ENCODE measurements at regions not wholly inside any gene's neighbourhood (a gene's known extent, or its start where the extent isn't known, plus 50 kb on each side); places are given as distances from the start of the nearest gene placed in this dataset.

- H3K27me3 ChIP-seq (ENCODE audit: insufficient read depth): no peaks in the 10 kb centered on the region
- H3K79me2 ChIP-seq (ENCODE audit: insufficient read depth): no peaks in the 10 kb centered on the region
- no peaks in the 10 kb centered on the region for H3K9me3 ChIP-seq
- ChIA-PET CTCF (interaction anchor here (1.0 kb wide), 1 partner anchor 148 kb away, joined by 3 read pairs; no protein-coding TSS in a partner anchor), POLR2A (no interaction called here)
- no peak overlapping the region for H3K4me3 ChIP-seq (ENCODE audit: low read depth in 2 of 2, low read length in 1 of 2)
- no peak overlapping the region for H3K9ac ChIP-seq
- no peaks in the 10 kb centered on the region for H4K20me1 ChIP-seq (ENCODE audit: insufficient read depth)
- TF ChIP-seq JUND (IDR thresholded peaks at IDR 0.05) (no peak), SIN3A (IDR thresholded peaks at IDR 0.05; ENCODE audit: borderline replicate concordance, low read depth, low read length) (no peak), FOSL2 (IDR thresholded peaks at IDR 0.05; ENCODE audit: borderline replicate concordance, low read depth) (no peak), EP300 (IDR thresholded peaks at IDR 0.05; ENCODE audit: borderline replicate concordance in 1 of 2, low read depth in 1 of 2, low read length in 1 of 2) (no peak), FOXJ3 (CRISPR knock-in tag; IDR thresholded peaks at IDR 0.05) (no peak), CHD2 (IDR thresholded peaks at IDR 0.05; ENCODE audit: low read length, partially characterized antibody) (no peak), YY1 (IDR thresholded peaks at IDR 0.05; ENCODE audit: low read depth) (no peak)
- TF ChIP-seq, protein P1, sequence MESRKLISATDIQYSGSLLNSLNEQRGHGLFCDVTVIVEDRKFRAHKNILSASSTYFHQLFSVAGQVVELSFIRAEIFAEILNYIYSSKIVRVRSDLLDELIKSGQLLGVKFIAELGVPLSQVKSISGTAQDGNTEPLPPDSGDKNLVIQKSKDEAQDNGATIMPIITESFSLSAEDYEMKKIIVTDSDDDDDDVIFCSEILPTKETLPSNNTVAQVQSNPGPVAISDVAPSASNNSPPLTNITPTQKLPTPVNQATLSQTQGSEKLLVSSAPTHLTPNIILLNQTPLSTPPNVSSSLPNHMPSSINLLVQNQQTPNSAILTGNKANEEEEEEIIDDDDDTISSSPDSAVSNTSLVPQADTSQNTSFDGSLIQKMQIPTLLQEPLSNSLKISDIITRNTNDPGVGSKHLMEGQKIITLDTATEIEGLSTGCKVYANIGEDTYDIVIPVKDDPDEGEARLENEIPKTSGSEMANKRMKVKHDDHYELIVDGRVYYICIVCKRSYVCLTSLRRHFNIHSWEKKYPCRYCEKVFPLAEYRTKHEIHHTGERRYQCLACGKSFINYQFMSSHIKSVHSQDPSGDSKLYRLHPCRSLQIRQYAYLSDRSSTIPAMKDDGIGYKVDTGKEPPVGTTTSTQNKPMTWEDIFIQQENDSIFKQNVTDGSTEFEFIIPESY (IDR thresholded peaks at IDR 0.05; ENCODE audit: borderline replicate concordance, low read depth): no peak
- H3K27ac ChIP-seq (ENCODE audit: low read depth in 2 of 2, low read length in 1 of 2): no peak overlapping the region
- H3K4me2 ChIP-seq: no peak overlapping the region
- 95% methylated on average over 13 of the region's 26 CpGs for WGBS (ENCODE audit: low lambda C conversion rate)
- H2AFZ ChIP-seq (ENCODE audit: low read depth): no peak overlapping the region
- H3K4me1 ChIP-seq (ENCODE audit: control insufficient read depth in 1 of 2, insufficient read depth in 2 of 2, low read depth in 1 of 2, low read length in 1 of 2): peaks cover 0 to 5% of the 10 kb centered on the region in 2 experiments; a peak in 1 of 4 replicates
- H3K9me2 ChIP-seq: no peaks in the 10 kb centered on the region
- H3K36me3 ChIP-seq (replicated peaks in 1 of 2; ENCODE audit: control insufficient read depth in 1 of 2, insufficient read depth in 2 of 2, low read length in 1 of 2): no peaks in the 10 kb centered on the region
- H3F3A ChIP-seq (replicated peaks; ENCODE audit: insufficient read depth): no peaks in the 10 kb centered on the region
- no peak for DNase-seq
Observed at GRCh38 chr21:41668686-41669532, 97.9 kb downstream of the RIPK4 start.

GRCh38 chr21:41668051-41668541 is 98.8 kb downstream of the RIPK4 start:
- Histone ChIP-seq H3K79me2 (ENCODE audit: insufficient read depth) (no peaks in the 10 kb centered on the region), H3K27ac (ENCODE audit: low read depth in 2 of 2, low read length in 1 of 2) (no peak overlapping the region), H3K36me3 (replicated peaks in 1 of 2; ENCODE audit: control insufficient read depth in 1 of 2, insufficient read depth in 2 of 2, low read length in 1 of 2) (no peaks in the 10 kb centered on the region), H3K27me3 (ENCODE audit: insufficient read depth) (no peaks in the 10 kb centered on the region), H3F3A (replicated peaks; ENCODE audit: insufficient read depth) (no peaks in the 10 kb centered on the region), H3K4me3 (ENCODE audit: low read depth in 2 of 2, low read length in 1 of 2) (no peak overlapping the region), H3K4me1 (ENCODE audit: control insufficient read depth in 1 of 2, insufficient read depth in 2 of 2, low read depth in 1 of 2, low read length in 1 of 2) (peaks cover 0 to 5% of the 10 kb centered on the region in 2 experiments; a peak in 1 of 4 replicates), H3K9me3 (no peaks in the 10 kb centered on the region), H2AFZ (ENCODE audit: low read depth) (no peak overlapping the region), H3K4me2 (no peak overlapping the region), H3K9me2 (no peaks in the 10 kb centered on the region), H4K20me1 (ENCODE audit: insufficient read depth) (no peaks in the 10 kb centered on the region), H3K9ac (no peak overlapping the region)
- no peak for DNase-seq
- CTCF ChIA-PET: no interaction called here
- WGBS (ENCODE audit: low lambda C conversion rate): 96% methylated on average over 4 of the region's 11 CpGs
- POLR2A ChIA-PET: no interaction called here
- no peak for TF ChIP-seq EZH2phosphoT487 (IDR thresholded peaks at IDR 0.05; ENCODE audit: borderline replicate concordance, low read depth)
- no peak for TF ChIP-seq NRF1 (IDR thresholded peaks at IDR 0.05; ENCODE audit: low read depth, low read length)
- no peak for TF ChIP-seq SIN3A (IDR thresholded peaks at IDR 0.05; ENCODE audit: borderline replicate concordance, low read depth, low read length)
- no peak for TF ChIP-seq GATA2 (CRISPR knock-in tag; IDR thresholded peaks at IDR 0.05)
- TF ChIP-seq, protein P1 (IDR thresholded peaks at IDR 0.05; ENCODE audit: borderline replicate concordance, low read depth): no peak
- no peak for TF ChIP-seq MEF2A (IDR thresholded peaks at IDR 0.05; ENCODE audit: borderline replicate concordance, low read depth)
- no peak for TF ChIP-seq MAX (IDR thresholded peaks at IDR 0.05; ENCODE audit: low read depth)
- TF ChIP-seq MXI1 (IDR thresholded peaks at IDR 0.05; ENCODE audit: low read depth, low read length): no peak
- TF ChIP-seq, protein P2, sequence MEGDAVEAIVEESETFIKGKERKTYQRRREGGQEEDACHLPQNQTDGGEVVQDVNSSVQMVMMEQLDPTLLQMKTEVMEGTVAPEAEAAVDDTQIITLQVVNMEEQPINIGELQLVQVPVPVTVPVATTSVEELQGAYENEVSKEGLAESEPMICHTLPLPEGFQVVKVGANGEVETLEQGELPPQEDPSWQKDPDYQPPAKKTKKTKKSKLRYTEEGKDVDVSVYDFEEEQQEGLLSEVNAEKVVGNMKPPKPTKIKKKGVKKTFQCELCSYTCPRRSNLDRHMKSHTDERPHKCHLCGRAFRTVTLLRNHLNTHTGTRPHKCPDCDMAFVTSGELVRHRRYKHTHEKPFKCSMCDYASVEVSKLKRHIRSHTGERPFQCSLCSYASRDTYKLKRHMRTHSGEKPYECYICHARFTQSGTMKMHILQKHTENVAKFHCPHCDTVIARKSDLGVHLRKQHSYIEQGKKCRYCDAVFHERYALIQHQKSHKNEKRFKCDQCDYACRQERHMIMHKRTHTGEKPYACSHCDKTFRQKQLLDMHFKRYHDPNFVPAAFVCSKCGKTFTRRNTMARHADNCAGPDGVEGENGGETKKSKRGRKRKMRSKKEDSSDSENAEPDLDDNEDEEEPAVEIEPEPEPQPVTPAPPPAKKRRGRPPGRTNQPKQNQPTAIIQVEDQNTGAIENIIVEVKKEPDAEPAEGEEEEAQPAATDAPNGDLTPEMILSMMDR (IDR thresholded peaks at IDR 0.05): no peak
- TF ChIP-seq JUND (IDR thresholded peaks at IDR 0.05): no peak
- TF ChIP-seq FOSL2 (IDR thresholded peaks at IDR 0.05; ENCODE audit: borderline replicate concordance, low read depth): no peak
- TF ChIP-seq FOXJ3 (CRISPR knock-in tag; IDR thresholded peaks at IDR 0.05): no peak

All from SK-N-SH (cell line).